HUES6 (cell line): ENCODE measurements at regions not wholly inside any gene's neighbourhood (a gene's known extent, or its start where the extent isn't known, plus 50 kb on each side); places are given as distances from the start of the nearest gene placed in this dataset.

Experiments used
- H3K27ac ChIP-seq: 2 replicates; pipeline ENCODE4 v1.7.0; 2013; ENCODE audit warnings: low read depth, mild to moderate bottlenecking, low read length, inconsistent platforms
- H3K27me3 ChIP-seq: 2 replicates; pipeline ENCODE4 v1.6.1; 2013; ENCODE audit warnings: low read length; ENCODE audit not compliant: control insufficient read depth, insufficient read depth
- H3K36me3 ChIP-seq: 2 replicates; pipeline ENCODE4 v1.6.1; 2013; ENCODE audit warnings: low read length; ENCODE audit not compliant: control insufficient read depth, insufficient read depth
- H3K4me1 ChIP-seq: 2 replicates; pipeline ENCODE4 v1.6.1; 2013; ENCODE audit warnings: low read length; ENCODE audit not compliant: control insufficient read depth, insufficient read depth
- H3K4me3 ChIP-seq: 2 replicates; pipeline ENCODE4 v1.5.1; 2013; ENCODE audit warnings: low read depth, low read length
- H3K9ac ChIP-seq: one replicate; pipeline ENCODE4 v1.6.1; 2013; ENCODE audit warnings: mild to moderate bottlenecking, low read length
- H3K9me3 ChIP-seq: 2 replicates; pipeline ENCODE4 v1.6.1; 2013; ENCODE audit warnings: low read depth, low read length; ENCODE audit not compliant: control insufficient read depth, insufficient read depth

GRCh38 chr1:22234476-22235030, 91.7 kb upstream of the WNT4 start:
- H3K27me3 ChIP-seq: no peaks in the 10 kb centered on the region

GRCh38 chr1:22236166-22236565, 93.3 kb upstream of the WNT4 start:
- H3K27me3 ChIP-seq: no peaks in the 10 kb centered on the region

More at GRCh38 chr1:22234476-22235030, 91.7 kb upstream of the WNT4 start:
- Histone ChIP-seq H3K27ac (no peak overlapping the region), H3K4me1 (peaks cover 12% of the 10 kb centered on the region), H3K4me3 (no peak overlapping the region), H3K9ac (no peak overlapping the region), H3K9me3 (no peaks in the 10 kb centered on the region), H3K36me3 (no peaks in the 10 kb centered on the region)

DNA sequence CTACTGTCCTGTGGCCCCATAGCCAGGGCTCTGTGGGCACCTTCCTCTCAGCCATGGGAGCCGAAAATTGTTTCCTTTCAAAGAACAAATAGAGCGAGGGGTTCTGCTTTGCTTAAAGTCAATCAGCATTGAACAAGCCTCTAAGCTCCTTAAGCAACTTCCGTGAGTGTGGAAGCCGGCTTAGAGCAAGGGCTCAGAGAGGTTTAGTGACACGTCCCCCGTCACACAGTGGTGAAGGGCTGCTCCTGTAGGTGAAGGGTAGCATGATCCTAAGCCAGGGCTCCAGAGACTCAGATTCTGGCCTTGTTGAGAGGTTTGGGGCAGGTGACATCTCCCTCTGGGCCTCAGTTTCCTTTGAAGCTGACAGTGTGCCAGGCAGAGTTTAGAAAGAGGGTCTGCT, 94.0 kb upstream of the WNT4 start:
- Histone ChIP-seq H3K36me3 (no peaks in the 10 kb centered on the region), H3K4me3 (no peak overlapping the region), H3K4me1 (peaks cover 12% of the 10 kb centered on the region), H3K9ac (no peak overlapping the region), H3K9me3 (no peaks in the 10 kb centered on the region), H3K27me3 (no peaks in the 10 kb centered on the region), H3K27ac (no peak overlapping the region)

More at GRCh38 chr1:22236166-22236565, 93.3 kb upstream of the WNT4 start:
- Histone ChIP-seq H3K36me3 (no peaks in the 10 kb centered on the region), H3K9ac (no peak overlapping the region), H3K4me1 (peaks cover 12% of the 10 kb centered on the region), H3K4me3 (no peak overlapping the region), H3K27ac (no peak overlapping the region), H3K9me3 (no peaks in the 10 kb centered on the region)

DNA sequence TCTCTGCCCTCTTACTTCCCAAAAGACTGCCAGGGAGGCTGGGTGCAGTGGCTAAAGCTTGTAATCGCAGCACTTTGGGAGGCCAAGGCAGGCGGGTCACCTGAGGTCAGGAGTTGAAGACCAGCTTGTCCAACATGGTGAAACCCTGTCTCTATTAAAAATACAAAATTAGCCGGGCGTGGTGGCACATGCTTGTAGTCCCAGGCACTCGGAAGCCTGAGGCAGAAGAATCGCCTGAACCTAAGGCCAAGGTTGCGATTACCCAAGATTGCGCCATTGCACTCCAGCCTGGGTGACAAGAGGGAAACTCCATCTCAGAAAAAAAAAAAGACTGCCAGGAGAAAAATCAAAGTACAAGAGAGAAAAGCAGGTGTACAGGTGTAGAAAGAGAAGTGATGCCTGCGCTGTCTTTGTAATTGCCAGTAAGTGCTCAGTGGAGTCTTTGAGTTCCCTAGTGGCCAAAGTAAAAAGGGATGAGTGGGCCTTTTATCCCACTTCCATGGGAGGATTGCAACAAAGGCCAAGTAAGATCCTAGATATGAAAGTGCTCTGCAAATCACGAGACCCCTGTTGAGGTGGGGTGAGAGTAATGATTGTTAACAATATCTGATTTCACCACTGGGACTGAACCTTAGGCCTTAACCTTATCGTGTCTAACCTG, 94.7 kb upstream of the WNT4 start:
- Histone ChIP-seq H3K9ac (no peak overlapping the region), H3K4me3 (no peak overlapping the region), H3K27ac (no peak overlapping the region), H3K27me3 (no peaks in the 10 kb centered on the region), H3K9me3 (no peaks in the 10 kb centered on the region), H3K36me3 (no peaks in the 10 kb centered on the region), H3K4me1 (peaks cover 12% of the 10 kb centered on the region)

DNA sequence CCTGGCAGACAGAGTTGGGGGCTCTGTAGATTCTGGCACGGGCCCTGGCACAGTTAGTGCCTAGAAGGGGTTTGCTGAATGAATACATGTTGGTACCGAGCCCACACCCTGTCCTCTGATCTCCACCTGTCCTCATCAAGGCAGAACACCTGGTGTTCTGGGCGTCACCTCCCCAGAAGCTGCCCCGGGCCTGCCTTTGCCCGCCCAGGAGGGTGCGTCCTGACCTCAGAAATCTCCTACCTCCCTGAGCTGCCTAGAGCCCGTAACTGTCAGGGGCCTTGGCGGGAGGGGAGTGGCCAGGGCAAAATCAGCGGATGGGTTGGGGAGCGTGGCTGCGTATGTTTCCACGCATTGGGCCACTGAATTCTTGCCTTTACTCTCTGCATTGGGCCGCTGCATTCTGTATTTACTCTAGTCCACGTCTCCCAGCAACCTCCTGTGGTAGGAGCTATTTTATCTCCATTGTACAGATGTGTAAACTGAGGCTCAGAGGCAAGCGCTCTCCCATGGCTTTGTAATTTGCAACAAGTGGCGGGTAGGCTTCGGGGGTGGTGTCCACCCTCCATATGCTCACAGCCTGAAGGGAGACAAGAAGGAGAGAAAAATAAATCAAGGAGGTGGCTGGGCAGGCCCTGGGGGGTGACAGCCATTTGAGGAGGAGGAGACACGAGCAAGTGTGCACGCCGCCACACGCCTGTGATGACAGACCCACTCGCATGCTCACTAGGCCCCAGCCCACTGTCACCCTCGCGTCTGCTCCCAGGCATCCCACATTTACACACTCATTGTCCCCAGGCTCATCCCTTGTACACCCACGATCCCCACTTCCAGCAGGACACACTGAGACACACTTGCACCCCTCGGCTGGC, 95.7 kb upstream of the WNT4 start:
- H3K27ac ChIP-seq: no peak overlapping the region
- H3K9ac ChIP-seq: no peak overlapping the region
- no peak overlapping the region for H3K4me3 ChIP-seq
- no peaks in the 10 kb centered on the region for H3K9me3 ChIP-seq
- H3K4me1 ChIP-seq: peaks cover 11% of the 10 kb centered on the region
- H3K36me3 ChIP-seq: no peaks in the 10 kb centered on the region
- no peaks in the 10 kb centered on the region for H3K27me3 ChIP-seq

DNA sequence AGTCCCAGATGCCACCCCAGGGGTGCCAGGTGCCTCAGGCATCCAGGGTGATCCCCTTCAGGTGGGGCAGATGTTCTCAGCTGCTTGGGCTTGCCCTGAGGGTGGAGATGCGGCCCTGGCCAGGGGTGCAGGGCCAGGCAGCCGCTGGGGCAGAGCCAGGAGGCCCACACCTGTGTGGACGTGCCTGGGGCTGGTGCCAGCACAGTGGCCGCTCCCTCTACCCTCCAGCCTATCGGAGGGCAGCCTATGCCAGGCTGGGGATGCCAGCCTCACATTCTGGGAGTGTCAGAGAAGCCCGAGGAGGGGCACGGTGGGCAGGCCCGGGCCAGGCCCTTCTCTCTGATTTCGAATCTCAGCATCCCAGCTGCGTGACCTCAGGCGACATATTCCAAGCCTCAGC, 96.5 kb upstream of the WNT4 start:
- Histone ChIP-seq H3K4me3 (no peak overlapping the region), H3K4me1 (peaks cover 3% of the 10 kb centered on the region), H3K36me3 (no peaks in the 10 kb centered on the region), H3K27ac (no peak overlapping the region), H3K9me3 (no peaks in the 10 kb centered on the region), H3K9ac (no peak overlapping the region), H3K27me3 (no peaks in the 10 kb centered on the region)

DNA sequence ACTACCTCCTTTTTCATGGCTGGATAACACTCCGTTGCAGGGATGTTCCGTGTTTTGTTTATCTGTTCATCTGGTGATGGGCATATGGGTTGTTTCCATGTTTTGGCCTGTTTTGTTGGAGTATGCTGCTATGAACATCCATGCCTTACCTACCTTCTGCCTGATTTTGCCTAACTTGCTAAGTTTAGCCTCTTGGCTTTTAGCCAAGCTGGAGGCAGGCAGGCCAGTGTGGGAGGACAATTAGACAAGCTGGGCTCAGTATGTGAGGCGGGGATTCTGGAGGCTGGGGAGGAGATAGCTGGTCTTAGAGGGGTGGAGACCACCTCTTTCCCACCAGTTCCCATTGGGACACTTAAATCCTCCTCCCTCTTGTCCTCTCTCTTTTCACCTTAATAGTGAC, 98.4 kb upstream of the WNT4 start:
- no peaks in the 10 kb centered on the region for H3K9me3 ChIP-seq
- H3K27ac ChIP-seq: no peak overlapping the region

DNA sequence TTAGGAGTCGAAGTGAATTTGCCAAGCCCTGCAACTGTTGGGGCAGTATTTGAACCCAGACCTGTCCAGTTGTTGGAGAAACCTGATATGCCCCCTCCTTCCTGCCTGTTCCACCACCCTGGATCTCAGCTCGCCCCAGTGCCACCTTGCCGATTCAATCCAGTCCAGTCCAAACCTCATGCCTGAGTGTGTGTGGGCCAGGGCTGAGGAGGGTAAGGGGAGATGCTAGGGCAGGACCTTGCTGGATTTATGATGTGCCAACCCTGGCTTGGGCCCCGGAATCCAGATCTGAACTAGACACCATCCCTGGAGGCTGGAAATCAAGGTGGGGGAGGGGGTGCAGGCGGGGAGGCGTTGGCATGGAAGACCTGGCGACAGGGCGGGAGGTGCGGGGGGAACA, 98.9 kb upstream of the WNT4 start:
- H3K9ac ChIP-seq: no peak overlapping the region
- no peaks in the 10 kb centered on the region for H3K36me3 ChIP-seq
- peaks cover 9% of the 10 kb centered on the region for H3K4me1 ChIP-seq
- no peak overlapping the region for H3K4me3 ChIP-seq
- H3K9me3 ChIP-seq: no peaks in the 10 kb centered on the region
- H3K27me3 ChIP-seq: no peaks in the 10 kb centered on the region
- H3K27ac ChIP-seq: no peak overlapping the region

More for the DNA sequence above, 98.4 kb upstream of the WNT4 start:
- no peak overlapping the region for H3K4me3 ChIP-seq
- peaks cover 9% of the 10 kb centered on the region for H3K4me1 ChIP-seq
- H3K36me3 ChIP-seq: no peaks in the 10 kb centered on the region
- no peaks in the 10 kb centered on the region for H3K27me3 ChIP-seq
- no peak overlapping the region for H3K9ac ChIP-seq

GRCh38 chr1:22245100-22245650, 102.3 kb upstream of the WNT4 start:
- H3K9ac ChIP-seq: no peak overlapping the region
- H3K27ac ChIP-seq: no peak overlapping the region
- no peak overlapping the region for H3K4me3 ChIP-seq
- no peaks in the 10 kb centered on the region for H3K27me3 ChIP-seq
- peaks cover 14% of the 10 kb centered on the region for H3K4me1 ChIP-seq
- no peaks in the 10 kb centered on the region for H3K36me3 ChIP-seq
- no peaks in the 10 kb centered on the region for H3K9me3 ChIP-seq

DNA sequence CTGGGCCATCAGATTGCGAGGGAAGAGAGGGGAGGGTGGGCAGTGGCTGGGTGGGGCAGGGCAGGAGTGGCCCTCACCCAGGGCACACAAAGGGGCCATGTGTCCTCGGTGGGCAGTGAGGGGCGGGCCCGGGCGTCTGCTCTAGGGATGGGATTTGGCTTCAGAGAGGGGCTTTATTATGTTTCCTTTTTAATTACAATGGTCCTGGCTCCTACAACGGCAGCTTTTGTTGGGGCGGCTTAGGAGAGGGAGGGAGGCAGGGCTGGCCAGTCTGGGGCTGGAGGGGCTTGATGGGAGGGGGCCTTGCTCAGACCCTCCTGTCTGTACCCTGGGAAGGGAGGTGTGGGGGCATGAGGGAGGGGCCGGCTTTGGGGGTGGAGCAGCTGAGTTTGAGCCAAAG, 102.8 kb upstream of the WNT4 start:
- Histone ChIP-seq H3K9me3 (no peaks in the 10 kb centered on the region), H3K4me1 (peaks cover 14% of the 10 kb centered on the region), H3K27me3 (no peaks in the 10 kb centered on the region), H3K9ac (no peak overlapping the region), H3K4me3 (no peak overlapping the region), H3K36me3 (no peaks in the 10 kb centered on the region), H3K27ac (no peak overlapping the region)
